Gastrocnemius medialis (tissue), 4 donors: ENCODE measurements at regions not wholly inside any gene's neighbourhood (a gene's known extent, or its start where the extent isn't known, plus 50 kb on each side); places are given as distances from the start of the nearest gene placed in this dataset.

ENCODE experiments used
- ATAC-seq, 2 donors: fragments of 150-250 bp; one replicate each; pipeline ENCODE4 v1.9.1; 2016
- DNase-seq, 2 donors: peaks; one replicate each; pipeline ENCODE4 v3.0.0-alpha.2; 2019
- H3K27ac ChIP-seq, 4 donors: fragments of 200-600 bp; sonication (generic); 1 replicate in 1 of 4; 2 replicates in 3 of 4; pipeline ENCODE4 v1.5.1; 2016 to 2018; ENCODE audit warnings: mild to moderate bottlenecking in 2 of 4, moderate library complexity in 1 of 4
- H3K27me3 ChIP-seq, 3 donors: fragments of 200-600 bp; sonication (generic) in 2 of 3; 1 replicate in 1 of 3; 2 replicates in 2 of 3; pipeline versions ENCODE4 v1.5.1 to v1.6.0; 2016 to 2019; ENCODE audit warnings: mild to moderate bottlenecking in 1 of 3, moderate library complexity in 1 of 3
- H3K36me3 ChIP-seq, 2 donors: fragments of 200-600 bp; sonication (generic) in 1 of 2; one replicate each; pipeline ENCODE4 v1.5.1; 2017 to 2018
- H3K4me1 ChIP-seq, 2 donors: fragments of 200-600 bp; sonication (generic) in 1 of 2; one replicate each; pipeline ENCODE4 v1.5.1; 2016 to 2017; ENCODE audit warnings: mild to moderate bottlenecking in 2 of 2
- H3K4me3 ChIP-seq, 4 donors: fragments of 200-600 bp; sonication (generic) in 3 of 4; 1 replicate in 1 of 4; 2 replicates in 3 of 4; pipeline ENCODE4 v1.5.1; 2016 to 2019; ENCODE audit warnings: mild to moderate bottlenecking in 2 of 4
- H3K9me3 ChIP-seq, 3 donors: fragments of 200-600 bp; sonication (generic) in 2 of 3; 1 replicate in 1 of 3; 2 replicates in 2 of 3; pipeline ENCODE4 v1.5.1; 2016 to 2019
- POLR2A ChIP-seq, 2 donors: fragments of 450-650 bp; IDR thresholded peaks; one replicate each; pipeline ENCODE4 v1.6.1; 2017; ENCODE audit warnings: antibody characterized with exemption in 2 of 2, mild to moderate bottlenecking in 2 of 2, moderate library complexity in 2 of 2
- in situ Hi-C, 4 donors: fragments of 200-750 bp; cut with MboI; loops; one replicate each; pipeline versions ENCODE4 v1.15.0 to v1.8.0; 2017; ENCODE audit warnings: low sequenced_read_pairs in 4 of 4
- intact Hi-C: fragments of 100-400 bp; cut with DNase I; formaldehyde crosslinking; loops from one replicate; pipeline ENCODE4 v1.15.1; 2023; ENCODE audit warnings: low total_unique reads
- TF ChIP-seq, protein P1 (sequence below), 5 experiments: fragments of 450-650 bp in 3 of 5; fragments of 200-600 bp in 2 of 5; sonication (generic) in 2 of 5; IDR thresholded peaks in 4 of 5; conservative IDR thresholded peaks in 1 of 5; 1 replicate in 4 of 5; 2 replicates in 1 of 5; pipeline ENCODE4 v1.5.1; 2016 to 2019; ENCODE audit warnings: antibody characterized with exemption in 5 of 5, mild to moderate bottlenecking in 3 of 5, moderate library complexity in 3 of 5

DNA sequence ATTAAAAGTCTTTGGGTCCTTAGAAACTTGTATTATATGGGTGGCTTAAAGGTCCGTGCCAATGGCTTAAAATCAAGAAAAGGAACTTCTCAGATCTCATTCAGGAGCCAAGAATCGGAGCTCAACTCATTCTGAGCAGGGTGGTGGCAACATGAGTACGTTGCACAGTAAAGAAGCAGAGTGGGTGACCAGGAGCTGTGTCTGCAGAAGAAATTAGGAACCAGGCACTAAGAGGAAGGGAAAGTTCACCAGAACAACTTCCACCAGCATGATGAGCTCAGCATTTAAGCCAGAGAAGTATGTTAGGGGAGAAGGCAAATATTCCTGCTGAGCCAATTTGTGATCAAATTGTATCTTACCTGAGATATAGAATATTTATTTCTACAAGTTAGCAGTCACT is 236.0 kb upstream of the NRP1 start:
- DNase-seq (peak; percentile 7 to 17), ATAC-seq (no peak)
- Histone ChIP-seq H3K4me1 (no peaks in the 10 kb centered on the region), H3K27ac (no peak overlapping the region), H3K9me3 (no peaks in the 10 kb centered on the region), H3K4me3 (no peak overlapping the region), H3K36me3 (no peaks in the 10 kb centered on the region), H3K27me3 (no peaks in the 10 kb centered on the region)
- intact Hi-C loops (no loop called here), in situ Hi-C loops (no loop called here)
- no peak for TF ChIP-seq POLR2A (IDR thresholded peaks at IDR 0.05)
- TF ChIP-seq, protein P1, sequence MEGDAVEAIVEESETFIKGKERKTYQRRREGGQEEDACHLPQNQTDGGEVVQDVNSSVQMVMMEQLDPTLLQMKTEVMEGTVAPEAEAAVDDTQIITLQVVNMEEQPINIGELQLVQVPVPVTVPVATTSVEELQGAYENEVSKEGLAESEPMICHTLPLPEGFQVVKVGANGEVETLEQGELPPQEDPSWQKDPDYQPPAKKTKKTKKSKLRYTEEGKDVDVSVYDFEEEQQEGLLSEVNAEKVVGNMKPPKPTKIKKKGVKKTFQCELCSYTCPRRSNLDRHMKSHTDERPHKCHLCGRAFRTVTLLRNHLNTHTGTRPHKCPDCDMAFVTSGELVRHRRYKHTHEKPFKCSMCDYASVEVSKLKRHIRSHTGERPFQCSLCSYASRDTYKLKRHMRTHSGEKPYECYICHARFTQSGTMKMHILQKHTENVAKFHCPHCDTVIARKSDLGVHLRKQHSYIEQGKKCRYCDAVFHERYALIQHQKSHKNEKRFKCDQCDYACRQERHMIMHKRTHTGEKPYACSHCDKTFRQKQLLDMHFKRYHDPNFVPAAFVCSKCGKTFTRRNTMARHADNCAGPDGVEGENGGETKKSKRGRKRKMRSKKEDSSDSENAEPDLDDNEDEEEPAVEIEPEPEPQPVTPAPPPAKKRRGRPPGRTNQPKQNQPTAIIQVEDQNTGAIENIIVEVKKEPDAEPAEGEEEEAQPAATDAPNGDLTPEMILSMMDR (IDR thresholded peaks at IDR 0.05 in 4 of 5, conservative IDR thresholded peaks at IDR 0.05 in 1 of 5): no peak

DNA sequence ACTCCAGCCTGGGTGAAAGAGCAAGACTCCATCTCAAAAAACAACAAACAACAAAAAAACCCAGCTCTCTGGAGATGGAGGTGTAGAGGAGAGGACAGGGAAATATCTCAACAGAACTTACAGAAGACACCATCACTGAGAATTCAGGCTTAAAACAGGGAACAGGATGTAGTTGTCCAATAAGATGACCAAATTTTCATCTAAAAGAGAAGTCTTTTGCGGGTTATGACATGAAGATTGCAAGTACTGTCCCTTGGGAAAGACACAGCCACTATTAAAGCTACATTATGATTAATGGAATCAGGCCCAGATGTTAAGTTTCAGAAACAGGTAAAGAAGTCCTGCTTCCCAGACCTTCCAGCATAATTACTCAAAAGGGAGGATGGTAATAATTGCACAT is 235.2 kb upstream of the NRP1 start:
- intact Hi-C loops (no loop called here), in situ Hi-C loops (no loop called here)
- H3K4me1 ChIP-seq: no peaks in the 10 kb centered on the region
- no peak overlapping the region for H3K27ac ChIP-seq
- H3K4me3 ChIP-seq: no peak overlapping the region
- H3K27me3 ChIP-seq: no peaks in the 10 kb centered on the region
- DNase-seq: no peak
- ATAC-seq: no peak
- TF ChIP-seq POLR2A (IDR thresholded peaks at IDR 0.05): no peak
- TF ChIP-seq, protein P1 (IDR thresholded peaks at IDR 0.05 in 4 of 5, conservative IDR thresholded peaks at IDR 0.05 in 1 of 5): no peak
- H3K36me3 ChIP-seq: no peaks in the 10 kb centered on the region
- no peaks in the 10 kb centered on the region for H3K9me3 ChIP-seq

DNA sequence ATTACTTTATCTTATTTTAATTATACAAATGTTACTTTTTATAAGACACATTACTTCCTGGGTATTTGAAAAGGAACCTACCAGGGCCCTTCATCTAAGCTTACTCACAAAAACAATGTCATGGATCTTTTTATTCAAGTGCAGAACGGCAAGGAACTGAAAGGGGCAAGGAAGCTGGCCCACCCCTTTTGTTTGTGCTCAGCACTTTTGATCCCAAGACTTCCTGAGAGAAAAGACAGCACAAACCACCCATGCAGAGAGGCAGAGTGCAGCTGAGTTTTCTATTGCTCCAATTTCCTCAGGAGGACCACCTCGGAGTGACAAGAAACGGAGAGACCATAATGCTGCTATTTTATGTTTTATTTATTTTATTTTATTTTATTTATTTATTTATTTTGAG is 232.0 kb upstream of the NRP1 start:
- Histone ChIP-seq H3K4me3 (no peak overlapping the region), H3K36me3 (no peaks in the 10 kb centered on the region), H3K27me3 (no peaks in the 10 kb centered on the region), H3K27ac (no peak overlapping the region), H3K4me1 (no peaks in the 10 kb centered on the region), H3K9me3 (no peaks in the 10 kb centered on the region)
- no peak for TF ChIP-seq POLR2A (IDR thresholded peaks at IDR 0.05)
- TF ChIP-seq, protein P1 (IDR thresholded peaks at IDR 0.05 in 4 of 5, conservative IDR thresholded peaks at IDR 0.05 in 1 of 5): no peak
- DNase-seq (peak in 1 of 2 donors; percentile 13), ATAC-seq (no peak)
- in situ Hi-C loops: no loop called here
- intact Hi-C loops: no loop called here

DNA sequence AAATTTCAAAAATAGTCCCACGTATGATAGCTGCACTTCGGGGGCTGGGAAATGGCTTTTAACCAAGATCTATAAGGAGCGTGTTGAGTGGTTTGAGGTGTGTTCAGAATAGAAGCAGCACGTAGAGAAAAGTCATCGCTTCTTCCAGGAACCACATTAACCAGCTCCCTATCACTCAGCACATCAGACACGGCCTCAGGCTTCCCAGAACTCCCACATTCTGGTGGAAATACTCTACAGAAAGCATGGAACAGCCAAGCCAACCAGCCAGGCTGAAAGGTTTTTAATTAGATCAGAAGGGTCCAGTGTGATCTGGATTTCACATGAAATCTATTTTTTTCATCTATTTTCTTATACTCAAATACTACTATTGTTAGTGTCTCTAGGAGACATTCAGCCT is 231.5 kb upstream of the NRP1 start:
- H3K27ac ChIP-seq: no peak overlapping the region
- no peak overlapping the region for H3K4me3 ChIP-seq
- no peaks in the 10 kb centered on the region for H3K4me1 ChIP-seq
- H3K9me3 ChIP-seq: no peaks in the 10 kb centered on the region
- DNase-seq (no peak), ATAC-seq (no peak)
- H3K27me3 ChIP-seq: no peaks in the 10 kb centered on the region
- H3K36me3 ChIP-seq: no peaks in the 10 kb centered on the region
- intact Hi-C loops (no loop called here), in situ Hi-C loops (no loop called here)
- no peak for TF ChIP-seq POLR2A (IDR thresholded peaks at IDR 0.05)
- TF ChIP-seq, protein P1 (IDR thresholded peaks at IDR 0.05 in 4 of 5, conservative IDR thresholded peaks at IDR 0.05 in 1 of 5): no peak

DNA sequence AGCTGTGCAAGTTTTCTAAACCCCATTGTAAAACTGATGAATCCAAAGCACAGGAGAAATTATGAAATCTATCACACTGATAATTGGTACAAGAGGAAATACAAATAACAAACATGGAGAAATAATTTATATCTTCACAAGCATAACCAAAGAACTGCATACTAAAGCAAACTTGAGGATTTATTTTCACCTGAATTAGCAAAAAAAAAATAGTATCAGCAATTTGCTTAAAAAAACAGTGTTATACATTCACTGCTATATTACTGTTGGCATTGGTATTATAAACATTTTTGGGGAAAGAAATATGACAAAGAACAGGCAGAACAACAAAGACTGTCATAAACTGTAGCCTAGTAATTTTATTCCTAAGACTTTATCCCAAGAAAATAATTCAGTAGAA is 230.8 kb upstream of the NRP1 start:
- in situ Hi-C loops: no loop called here

More for the DNA sequence above, 230.8 kb upstream of the NRP1 start:
- Histone ChIP-seq H3K36me3 (no peaks in the 10 kb centered on the region), H3K4me3 (no peak overlapping the region), H3K4me1 (no peaks in the 10 kb centered on the region), H3K9me3 (no peaks in the 10 kb centered on the region), H3K27ac (no peak overlapping the region), H3K27me3 (no peaks in the 10 kb centered on the region)
- DNase-seq: no peak
- TF ChIP-seq POLR2A (IDR thresholded peaks at IDR 0.05): no peak
- TF ChIP-seq, protein P1 (IDR thresholded peaks at IDR 0.05 in 4 of 5, conservative IDR thresholded peaks at IDR 0.05 in 1 of 5): no peak
- intact Hi-C loops: no loop called here
- no peak for ATAC-seq
